Uterus (tissue), 3 donors: ENCODE measurements at regions not wholly inside any gene's neighbourhood (a gene's known extent, or its start where the extent isn't known, plus 50 kb on each side); places are given as distances from the start of the nearest gene placed in this dataset.

Experiments used
- DNase-seq, 2 donors: peaks; one replicate each; pipeline ENCODE4 v3.0.0-alpha.2; 2019 to 2020
- H3K27ac ChIP-seq, 2 donors: fragments of 200-600 bp; sonication (generic); 1 replicate in 1 of 2; 2 replicates in 1 of 2; pipeline ENCODE4 v1.5.1; 2016 to 2018
- H3K27me3 ChIP-seq, 2 donors: fragments of 200-600 bp; sonication (generic); one replicate each; pipeline ENCODE4 v1.5.1; 2018 to 2019; ENCODE audit warnings: control low read depth in 1 of 2
- H3K36me3 ChIP-seq, 2 donors: fragments of 200-600 bp; sonication (generic); one replicate each; pipeline ENCODE4 v1.5.1; 2019; ENCODE audit warnings: control low read depth in 1 of 2
- H3K4me1 ChIP-seq, 2 donors: fragments of 200-600 bp; sonication (generic); one replicate each; pipeline ENCODE4 v1.5.1; 2018 to 2019; ENCODE audit warnings: control low read depth in 1 of 2
- H3K4me3 ChIP-seq, 2 donors: fragments of 200-600 bp; sonication (generic); 1 replicate in 1 of 2; 2 replicates in 1 of 2; pipeline ENCODE4 v1.5.1; 2018 to 2019; ENCODE audit warnings: mild to moderate bottlenecking in 1 of 2
- H3K9me3 ChIP-seq, 2 donors: fragments of 200-600 bp; sonication (generic); one replicate each; pipeline ENCODE4 v1.5.1; 2019; ENCODE audit warnings: control low read depth in 1 of 2
- CTCF ChIP-seq, 4 experiments: fragments of 200-600 bp in 2 of 4; fragments of 450-650 bp in 2 of 4; sonication (generic) in 2 of 4; IDR thresholded peaks; one replicate each; pipeline ENCODE4 v1.5.1; 2016 to 2019; ENCODE audit warnings: antibody characterized with exemption in 4 of 4, mild to moderate bottlenecking in 2 of 4, moderate library complexity in 1 of 4
- POLR2A ChIP-seq, 2 donors: fragments of 450-650 bp; IDR thresholded peaks; one replicate each; pipeline ENCODE4 v1.6.1; 2016; ENCODE audit warnings: antibody characterized with exemption in 2 of 2, mild to moderate bottlenecking in 1 of 2, moderate library complexity in 1 of 2
- intact Hi-C: fragments of 100-400 bp; cut with DNase I; formaldehyde crosslinking; loops from one replicate; pipeline ENCODE4 v1.15.1; 2023; ENCODE audit warnings: low total_unique reads
- donor health status: DM: yes; HTN: yes; CAD: no.

- H3K27ac ChIP-seq, result no peak overlapping the region
- H3K36me3 ChIP-seq, result no peaks in the 10 kb centered on the region
- H3K4me1 ChIP-seq, result no peaks in the 10 kb centered on the region
- intact Hi-C loops, result no loop called here
- H3K9me3 ChIP-seq, result no peaks in the 10 kb centered on the region
- H3K27me3 ChIP-seq, result no peaks in the 10 kb centered on the region
- H3K4me3 ChIP-seq, result no peak overlapping the region
- DNase-seq, result no peak
- no peak for TF ChIP-seq CTCF (IDR thresholded peaks at IDR 0.05)
These were observed 219.5 kb downstream of the PCDH7 start for GRCh38 chr4:30939684-30940083.

- no peak for DNase-seq
- Histone ChIP-seq H3K36me3 (no peaks in the 10 kb centered on the region), H3K27ac (no peak overlapping the region), H3K4me1 (no peaks in the 10 kb centered on the region), H3K9me3 (no peaks in the 10 kb centered on the region), H3K27me3 (no peaks in the 10 kb centered on the region), H3K4me3 (no peak overlapping the region)
- TF ChIP-seq POLR2A (IDR thresholded peaks at IDR 0.05) (no peak), CTCF (IDR thresholded peaks at IDR 0.05) (no peak)
- intact Hi-C loops, result no loop called here
These were observed 221.5 kb downstream of the PCDH7 start for GRCh38 chr4:30941641-30942040.

- Histone ChIP-seq H3K9me3 (no peaks in the 10 kb centered on the region), H3K4me3 (no peak overlapping the region), H3K36me3 (no peaks in the 10 kb centered on the region), H3K27me3 (no peaks in the 10 kb centered on the region), H3K27ac (no peak overlapping the region), H3K4me1 (no peaks in the 10 kb centered on the region)
- intact Hi-C loops, result no loop called here
- no peak for TF ChIP-seq CTCF (IDR thresholded peaks at IDR 0.05)
- TF ChIP-seq POLR2A (IDR thresholded peaks at IDR 0.05), result no peak
- DNase-seq, result no peak
These were observed 223.2 kb downstream of the PCDH7 start for GRCh38 chr4:30943356-30943755.

- no peaks in the 10 kb centered on the region for H3K4me1 ChIP-seq
- H3K9me3 ChIP-seq, result no peaks in the 10 kb centered on the region
- H3K27me3 ChIP-seq, result no peaks in the 10 kb centered on the region
- H3K36me3 ChIP-seq, result no peaks in the 10 kb centered on the region
- no peak for TF ChIP-seq CTCF (IDR thresholded peaks at IDR 0.05)
- no peak for TF ChIP-seq POLR2A (IDR thresholded peaks at IDR 0.05)
- H3K27ac ChIP-seq, result no peak overlapping the region
- intact Hi-C loops, result no loop called here
- DNase-seq, result no peak
- H3K4me3 ChIP-seq, result no peak overlapping the region
These were observed 225.4 kb downstream of the PCDH7 start for GRCh38 chr4:30945586-30945985.

- Histone ChIP-seq H3K9me3 (no peaks in the 10 kb centered on the region), H3K4me3 (no peak overlapping the region), H3K4me1 (no peaks in the 10 kb centered on the region), H3K27ac (no peak overlapping the region), H3K27me3 (no peaks in the 10 kb centered on the region), H3K36me3 (no peaks in the 10 kb centered on the region)
- no peak for DNase-seq
- TF ChIP-seq POLR2A (IDR thresholded peaks at IDR 0.05), result no peak
- no peak for TF ChIP-seq CTCF (IDR thresholded peaks at IDR 0.05)
- intact Hi-C loops, result no loop called here
These were observed 226.1 kb downstream of the PCDH7 start for GRCh38 chr4:30946288-30946687.
